GM19468 (cell line): ENCODE measurements at regions not wholly inside any gene's neighbourhood (a gene's known extent, or its start where the extent isn't known, plus 50 kb on each side); places are given as distances from the start of the nearest gene placed in this dataset.
"Not testable (repeated sequence)": the region's sequence is repeated elsewhere in the genome, so short reads cannot be mapped to it uniquely, and the experiment has no call there.

Experiments
- ATAC-seq: cut with Tn5 transposase; IDR thresholded peaks from one replicate; pipeline ENCODE4 v1.9.1; 2021; ENCODE audit warnings: mild to moderate bottlenecking, moderate library complexity, moderate number of reproducible peaks; ENCODE audit not compliant: unreplicated experiment; ENCODE audit errors: extremely low read depth

DNA sequence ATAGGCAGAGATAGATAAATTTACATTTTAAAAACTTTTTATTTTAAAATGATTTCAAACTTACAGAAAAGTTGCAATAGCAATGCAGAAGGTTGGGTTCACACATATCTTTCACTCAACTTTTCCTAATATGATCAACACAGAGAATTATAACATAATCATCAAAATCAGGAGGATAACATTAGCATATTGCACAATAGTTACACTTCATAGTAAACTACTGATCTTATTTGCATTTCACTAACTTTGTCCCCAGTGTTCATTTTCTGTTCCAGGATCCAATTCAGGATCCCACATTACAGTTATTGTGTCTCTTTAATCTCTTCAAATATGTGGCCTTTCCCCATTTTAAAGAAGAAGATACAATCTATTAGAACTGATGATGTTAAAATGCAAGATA is 115.4 kb upstream of the ETV6 start:
- no peak for ATAC-seq

DNA sequence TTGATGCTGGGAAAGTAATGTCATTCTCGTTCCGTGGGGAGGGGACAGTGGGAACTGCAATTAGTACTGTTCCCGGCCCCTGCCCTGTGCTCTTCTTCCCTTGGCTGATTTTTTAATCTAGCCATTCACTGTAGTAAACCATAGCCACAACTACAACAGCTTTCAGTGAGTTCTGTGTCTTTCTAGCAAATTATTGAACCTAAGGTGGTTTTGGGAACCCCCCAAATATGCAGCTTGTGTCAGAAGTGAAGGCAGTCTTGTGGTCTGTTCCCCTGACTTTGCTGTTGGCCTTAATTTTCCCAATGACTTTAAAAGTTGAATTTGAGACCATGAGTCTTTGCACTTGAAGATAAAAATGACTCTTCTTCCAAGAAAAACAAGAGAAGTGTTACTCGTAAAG is 114.3 kb upstream of the ETV6 start:
- ATAC-seq: no peak

DNA sequence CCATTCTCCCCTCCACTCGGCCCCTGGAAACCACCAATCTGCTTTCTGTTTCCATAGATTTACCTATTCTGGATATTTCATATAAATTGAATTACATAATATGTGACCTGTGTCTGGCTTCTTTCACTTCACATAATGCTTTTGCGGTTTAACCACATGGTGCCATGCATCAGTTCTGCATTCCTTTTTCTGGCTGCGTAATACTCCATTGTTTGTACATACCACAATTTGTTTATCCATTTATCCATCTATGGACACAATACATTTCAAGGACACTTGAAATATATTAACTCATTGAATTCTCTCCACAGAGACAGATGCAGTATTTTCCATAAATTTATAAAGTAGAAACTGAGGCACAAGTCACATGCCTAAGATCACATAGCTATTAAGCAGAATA is 110.3 kb upstream of the ETV6 start:
- no peak for ATAC-seq

DNA sequence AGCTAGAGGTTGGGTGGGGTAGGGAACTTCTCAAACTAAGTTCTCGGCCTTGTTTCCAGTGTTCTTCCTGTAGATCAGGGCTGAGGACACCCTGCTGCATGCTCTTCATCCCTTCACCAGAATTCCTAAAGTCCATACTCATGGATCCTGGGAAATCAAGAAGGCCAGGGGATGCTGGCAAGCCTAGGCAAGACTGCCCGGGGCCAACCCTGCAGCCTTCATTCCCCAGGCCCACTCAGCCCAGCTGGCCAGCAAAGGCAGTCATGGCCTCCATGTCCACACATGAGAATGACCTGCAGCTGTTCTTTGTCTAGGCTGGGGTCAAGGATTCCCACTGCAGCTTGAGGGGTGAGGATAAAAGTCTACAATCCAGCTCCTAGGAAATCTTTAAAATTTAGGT is 109.3 kb upstream of the ETV6 start:
- no peak for ATAC-seq

- no peak for ATAC-seq
Measured at GRCh38 chr12:11540615-11541310, 108.7 kb upstream of the ETV6 start.

DNA sequence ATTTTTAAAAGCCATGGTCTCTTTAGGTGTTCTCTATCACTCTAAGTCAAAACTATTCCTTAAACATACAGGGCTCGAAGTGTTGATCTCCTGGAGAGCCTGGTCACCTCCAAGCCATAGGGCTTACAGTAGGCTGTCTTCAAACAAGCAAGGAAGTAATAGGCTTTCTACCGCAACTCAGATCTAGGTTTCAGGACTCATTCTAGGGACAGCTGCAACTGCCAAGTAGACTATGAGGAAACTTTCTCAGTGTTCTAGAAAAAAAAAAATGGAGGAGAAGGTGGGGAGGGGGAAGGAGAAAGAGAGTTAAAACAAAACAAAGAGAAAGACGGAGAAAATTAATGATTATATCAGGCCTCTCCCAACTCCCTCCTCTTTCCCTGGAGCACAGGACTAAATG is 106.9 kb upstream of the ETV6 start:
- ATAC-seq: no peak

- no peak for ATAC-seq
Measured at GRCh38 chr12:11543457-11544158, 105.9 kb upstream of the ETV6 start.

DNA sequence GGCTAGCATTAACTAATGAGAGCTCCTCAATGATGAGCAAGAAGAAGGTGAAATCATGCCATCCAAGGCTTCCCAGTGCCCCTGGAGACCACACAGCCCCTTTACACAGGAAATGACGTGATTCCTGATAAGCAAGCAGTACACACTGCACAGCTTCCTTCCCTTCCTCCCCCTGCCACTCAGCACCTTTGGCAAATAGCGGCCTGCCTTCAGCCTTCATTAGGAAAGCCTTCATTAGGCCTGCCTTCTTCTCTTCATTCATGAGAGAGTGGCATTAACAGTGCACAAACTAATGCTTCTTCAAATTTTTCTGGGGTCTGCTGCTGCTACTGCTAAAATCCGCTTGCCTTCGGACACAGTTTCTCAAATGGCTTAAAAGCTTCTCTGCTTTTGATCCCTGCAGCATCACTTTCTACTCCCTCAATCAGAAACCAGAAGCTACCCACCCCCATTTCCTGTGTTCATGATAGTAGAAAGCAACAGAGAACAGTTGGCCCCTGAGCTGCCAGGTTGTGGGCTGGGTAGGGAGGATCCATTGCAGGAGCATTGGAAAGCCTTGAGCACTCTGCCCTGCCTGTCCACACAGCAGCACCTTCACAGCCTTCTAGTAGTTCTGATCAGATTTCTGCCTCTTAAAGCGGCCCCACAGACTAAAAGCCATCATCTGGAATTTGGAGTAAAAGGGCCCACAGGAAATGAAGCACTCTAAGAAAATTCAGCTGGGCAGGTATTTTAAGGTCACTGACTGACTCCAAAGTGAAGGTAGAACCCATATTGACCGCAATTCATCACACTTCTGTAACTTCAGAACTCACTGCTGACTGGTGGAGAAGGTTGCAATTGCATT is 103.8 kb upstream of the ETV6 start:
- ATAC-seq: peak; percentile 58

GRCh38 chr12:11546582-11547270 is 102.7 kb upstream of the ETV6 start:
- ATAC-seq: not testable (repeated sequence)

GRCh38 chr12:11547271-11547646 is 102.2 kb upstream of the ETV6 start:
- not testable (repeated sequence) for ATAC-seq

DNA sequence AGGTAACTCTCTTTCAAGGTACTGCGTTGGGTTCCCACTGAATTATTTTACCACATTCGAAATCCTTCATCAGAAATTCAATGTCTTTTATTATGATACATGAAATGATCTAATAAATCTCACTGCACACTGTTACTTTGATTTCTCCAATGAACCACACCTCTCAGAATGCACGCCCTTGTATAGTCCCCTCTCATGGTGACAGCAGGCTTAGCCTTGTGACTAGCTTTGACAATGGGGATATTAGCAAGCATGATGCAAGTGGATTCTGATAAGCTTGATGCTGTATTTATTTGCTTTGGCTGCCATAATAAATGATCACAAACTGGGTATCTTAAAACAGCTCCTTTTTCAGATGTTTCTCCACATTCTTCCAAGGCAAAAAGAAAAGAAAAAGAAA is 100.4 kb upstream of the ETV6 start:
- ATAC-seq: no peak

GRCh38 chr12:11553871-11554533 is 95.5 kb upstream of the ETV6 start:
- no peak for ATAC-seq

GRCh38 chr12:11555195-11555594 is 94.3 kb upstream of the ETV6 start:
- ATAC-seq: no peak

DNA sequence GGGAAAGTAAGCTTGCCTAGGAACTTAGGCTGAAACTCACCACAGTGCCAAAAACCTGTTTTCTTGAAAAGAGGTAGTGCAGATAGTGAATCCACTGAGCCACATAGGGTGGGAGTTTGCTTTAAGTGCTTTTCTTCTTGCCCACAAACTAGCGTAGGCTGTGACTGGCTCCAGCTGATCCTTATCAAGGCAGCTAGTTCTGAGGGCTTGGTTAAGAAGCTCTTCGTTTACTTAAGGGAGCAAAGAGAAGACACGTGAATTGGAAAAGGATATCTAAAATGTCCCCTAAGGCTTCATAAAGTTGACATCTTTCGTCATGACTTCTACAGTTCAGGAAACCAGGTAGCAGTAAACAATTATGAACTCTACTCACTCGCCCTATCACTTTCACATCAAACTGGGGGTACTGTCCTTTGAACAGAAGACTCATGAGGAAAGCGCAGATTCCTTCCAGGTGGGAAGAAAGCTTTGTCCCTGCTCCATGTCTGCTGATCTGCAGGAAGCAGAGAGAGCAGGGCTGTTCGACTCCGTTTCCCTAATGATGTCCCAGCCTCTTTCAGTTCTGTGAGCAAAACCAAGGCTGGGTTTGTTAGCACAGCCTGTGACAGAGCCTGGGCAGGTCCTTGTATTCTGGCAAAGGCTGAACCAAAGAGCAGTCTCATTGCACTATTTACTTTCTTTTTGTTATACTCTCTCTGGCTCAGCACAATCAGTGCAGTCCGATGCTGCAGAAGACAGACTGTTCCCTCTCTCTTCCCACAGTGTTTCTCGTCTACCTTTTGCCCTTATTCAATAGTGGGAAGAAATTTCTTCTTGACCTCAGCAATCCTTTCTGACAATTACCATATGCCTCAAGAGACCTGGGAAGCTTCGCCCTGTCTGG is 93.5 kb upstream of the ETV6 start:
- ATAC-seq: no peak

DNA sequence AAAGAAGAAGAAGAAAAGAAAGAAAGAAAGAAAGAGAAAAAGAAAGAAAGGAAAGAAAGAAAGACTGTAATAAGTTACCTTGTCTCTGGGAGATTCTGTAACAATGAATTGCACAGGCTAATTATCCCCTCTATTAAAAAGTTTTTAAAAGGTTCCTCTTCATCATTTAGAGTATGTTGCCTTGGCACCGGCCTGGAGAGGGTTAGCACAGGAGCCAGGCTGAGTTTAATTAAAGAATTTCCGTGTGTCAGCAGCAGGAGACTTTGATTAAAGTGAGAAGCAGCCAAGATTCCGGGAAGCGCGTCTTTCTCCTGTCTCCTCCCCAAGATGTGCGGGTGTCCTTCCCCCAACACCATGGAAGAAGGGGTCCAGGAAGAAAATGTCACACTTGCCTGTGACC is 92.8 kb upstream of the ETV6 start:
- ATAC-seq: no peak

GRCh38 chr12:11559626-11560340 is 89.7 kb upstream of the ETV6 start:
- ATAC-seq: no peak

DNA sequence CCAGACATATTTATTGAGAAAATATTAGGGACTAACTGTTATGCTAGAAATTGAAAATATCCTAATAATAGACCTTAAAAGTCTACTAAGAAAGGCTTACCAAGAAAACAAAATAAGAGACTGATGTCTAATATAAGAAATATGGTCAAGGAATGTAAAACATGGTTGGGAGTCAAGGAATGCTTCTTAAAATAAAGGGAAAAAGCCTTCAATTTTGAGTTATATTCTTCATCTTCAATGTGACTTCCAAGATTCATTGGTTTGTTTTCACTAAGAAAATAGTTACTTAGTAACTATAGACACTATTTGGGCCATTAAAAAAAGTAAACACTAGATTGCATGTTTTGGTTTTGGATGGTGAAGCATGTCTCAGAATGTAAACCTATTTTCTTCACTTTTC is 88.1 kb upstream of the ETV6 start:
- ATAC-seq: no peak
